ENCODE measurements at regions not wholly inside any gene's neighbourhood (a gene's known extent, or its start where the extent isn't known, plus 50 kb on each side); places are given as distances from the start of the nearest gene placed in this dataset.
"Not testable (repeated sequence)": the region's sequence is repeated elsewhere in the genome, so short reads cannot be mapped to it uniquely, and the experiment has no call there.

- DNase-seq = no peak
Observed at GRCh38 chr4:74544655-74545361, 99.9 kb downstream of the AREG start.

GRCh38 chr4:74545448-74545847 lies 100.5 kb downstream of the AREG start:
- no peak for DNase-seq

- DNase-seq = no peak
Observed at GRCh38 chr4:74546057-74546456, 101.1 kb downstream of the AREG start.

GRCh38 chr4:74547042-74547441 lies 102.1 kb downstream of the AREG start:
- no peak for DNase-seq

- DNase-seq = no peak
Observed at GRCh38 chr4:74548561-74548960, 103.6 kb downstream of the AREG start.

- no peak for DNase-seq
Observed at GRCh38 chr4:74549936-74550335, 105.0 kb downstream of the AREG start.

- DNase-seq = no peak
Observed at GRCh38 chr4:74555231-74555630, 110.3 kb downstream of the AREG start.

- DNase-seq = no peak
Observed at GRCh38 chr4:74555843-74556242, 110.9 kb downstream of the AREG start.

GRCh38 chr4:74559853-74560252 lies 114.9 kb downstream of the AREG start:
- no peak for DNase-seq

- no peak for DNase-seq
Observed at GRCh38 chr4:74567981-74568380, 123.0 kb downstream of the AREG start.

GRCh38 chr4:74570095-74570494 lies 125.2 kb downstream of the AREG start:
- no peak for DNase-seq

- DNase-seq = no peak
Observed at GRCh38 chr4:74578329-74578728, 133.4 kb downstream of the AREG start.

- not testable (repeated sequence) for DNase-seq
Observed at GRCh38 chr4:74578865-74579264, 133.9 kb downstream of the AREG start.

GRCh38 chr4:74583089-74583700 lies 138.3 kb downstream of the AREG start:
- DNase-seq = no peak

GRCh38 chr4:74583757-74584156 lies 138.8 kb downstream of the AREG start:
- no peak for DNase-seq

GRCh38 chr4:74588350-74588749 lies 143.4 kb downstream of the AREG start:
- no peak for DNase-seq

- DNase-seq = no peak
Observed at GRCh38 chr4:74590476-74590875, 145.5 kb downstream of the AREG start.

GRCh38 chr4:74598611-74599325 lies 153.8 kb downstream of the AREG start:
- no peak for DNase-seq

- no peak for DNase-seq
Observed at GRCh38 chr4:74603186-74603585, 158.2 kb downstream of the AREG start.

GRCh38 chr4:74608151-74608949 lies 163.4 kb downstream of the AREG start:
- DNase-seq = no peak

- DNase-seq = no peak
Observed at GRCh38 chr4:74610491-74610890, 165.6 kb downstream of the AREG start.

- DNase-seq = no peak
Observed at GRCh38 chr4:74612837-74613236, 167.9 kb downstream of the AREG start.

- no peak for DNase-seq
Observed at GRCh38 chr4:74613266-74613665, 168.3 kb downstream of the AREG start.

Measured in activated CD4-positive, alpha-beta T cell treated with anti-CD3 and anti-CD28 coated beads, Interleukin-2, amount 50 U/mL, for 1 hour (primary cell).